KMS-11 (cell line): ENCODE measurements at regions not wholly inside any gene's neighbourhood (a gene's known extent, or its start where the extent isn't known, plus 50 kb on each side); places are given as distances from the start of the nearest gene placed in this dataset.

Experiments used
- H2AFZ ChIP-seq: fragments of 200-600 bp; sonication (generic); 2 replicates; pipeline ENCODE4 v1.6.1; 2016; ENCODE audit warnings: antibody characterized with exemption, mixed run types, low read depth
- H3K27ac ChIP-seq: fragments of 200-600 bp; sonication (generic); 2 replicates; pipeline ENCODE4 v1.6.1; 2016; ENCODE audit warnings: mild to moderate bottlenecking, mixed run types
- H3K27me3 ChIP-seq: fragments of 200-600 bp; sonication (generic); 2 replicates; pipeline ENCODE4 v1.6.1; 2017; ENCODE audit warnings: mild to moderate bottlenecking, low read depth, mixed run types, moderate library complexity; ENCODE audit not compliant: insufficient read depth
- H3K36me3 ChIP-seq: fragments of 200-600 bp; sonication (generic); 2 replicates; pipeline ENCODE4 v1.6.1; 2017; ENCODE audit warnings: mild to moderate bottlenecking, mixed run types; ENCODE audit not compliant: insufficient read depth
- H3K4me1 ChIP-seq: fragments of 200-600 bp; sonication (generic); 2 replicates; pipeline ENCODE4 v1.6.1; 2016; ENCODE audit warnings: mild to moderate bottlenecking, low read depth, mixed run types; ENCODE audit not compliant: poor library complexity, severe bottlenecking
- H3K4me2 ChIP-seq: fragments of 200-600 bp; sonication (generic); 2 replicates; pipeline ENCODE4 v1.7.0; 2016; ENCODE audit warnings: mild to moderate bottlenecking, mixed run types
- H3K4me3 ChIP-seq: fragments of 200-600 bp; sonication (generic); IDR thresholded peaks from 2 replicates; pipeline ENCODE4 v1.6.1; 2017; ENCODE audit warnings: low read depth, low read length, mixed read lengths; ENCODE audit not compliant: insufficient read depth
- H3K79me2 ChIP-seq: fragments of 200-600 bp; sonication (generic); 2 replicates; pipeline ENCODE4 v1.6.1; 2016; ENCODE audit warnings: low read depth, mixed run types; ENCODE audit not compliant: insufficient read depth
- H3K9ac ChIP-seq: fragments of 200-600 bp; sonication (generic); 2 replicates; pipeline ENCODE4 v1.6.1; 2016; ENCODE audit warnings: mild to moderate bottlenecking, mixed run types
- H4K20me1 ChIP-seq: fragments of 200-600 bp; sonication (generic); 2 replicates; pipeline ENCODE4 v1.6.1; 2016; ENCODE audit warnings: mild to moderate bottlenecking, mixed run types; ENCODE audit not compliant: insufficient read depth
- TF ChIP-seq, protein P1 (sequence below): fragments of 200-600 bp; sonication (generic); conservative IDR thresholded peaks from 2 replicates; pipeline ENCODE4 v1.6.1; 2017; ENCODE audit warnings: low read depth, mild to moderate bottlenecking, antibody characterized with exemption, low read length, moderate library complexity, mixed read lengths

GRCh38 chr9:90290716-90291485 lies 351.7 kb downstream of the DIRAS2 start:
- H3K79me2 ChIP-seq, result no peaks in the 10 kb centered on the region
- peaks cover 28% of the 10 kb centered on the region for H3K4me1 ChIP-seq
- H2AFZ ChIP-seq, result no peak overlapping the region
- no peak overlapping the region for H3K4me3 ChIP-seq
- H3K27ac ChIP-seq, result no peak overlapping the region
- H4K20me1 ChIP-seq, result no peaks in the 10 kb centered on the region
- no peaks in the 10 kb centered on the region for H3K27me3 ChIP-seq
- no peak overlapping the region for H3K9ac ChIP-seq
- TF ChIP-seq, protein P1, sequence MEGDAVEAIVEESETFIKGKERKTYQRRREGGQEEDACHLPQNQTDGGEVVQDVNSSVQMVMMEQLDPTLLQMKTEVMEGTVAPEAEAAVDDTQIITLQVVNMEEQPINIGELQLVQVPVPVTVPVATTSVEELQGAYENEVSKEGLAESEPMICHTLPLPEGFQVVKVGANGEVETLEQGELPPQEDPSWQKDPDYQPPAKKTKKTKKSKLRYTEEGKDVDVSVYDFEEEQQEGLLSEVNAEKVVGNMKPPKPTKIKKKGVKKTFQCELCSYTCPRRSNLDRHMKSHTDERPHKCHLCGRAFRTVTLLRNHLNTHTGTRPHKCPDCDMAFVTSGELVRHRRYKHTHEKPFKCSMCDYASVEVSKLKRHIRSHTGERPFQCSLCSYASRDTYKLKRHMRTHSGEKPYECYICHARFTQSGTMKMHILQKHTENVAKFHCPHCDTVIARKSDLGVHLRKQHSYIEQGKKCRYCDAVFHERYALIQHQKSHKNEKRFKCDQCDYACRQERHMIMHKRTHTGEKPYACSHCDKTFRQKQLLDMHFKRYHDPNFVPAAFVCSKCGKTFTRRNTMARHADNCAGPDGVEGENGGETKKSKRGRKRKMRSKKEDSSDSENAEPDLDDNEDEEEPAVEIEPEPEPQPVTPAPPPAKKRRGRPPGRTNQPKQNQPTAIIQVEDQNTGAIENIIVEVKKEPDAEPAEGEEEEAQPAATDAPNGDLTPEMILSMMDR, result no peak
- H3K4me2 ChIP-seq, result no peak overlapping the region
- H3K36me3 ChIP-seq, result no peaks in the 10 kb centered on the region

DNA sequence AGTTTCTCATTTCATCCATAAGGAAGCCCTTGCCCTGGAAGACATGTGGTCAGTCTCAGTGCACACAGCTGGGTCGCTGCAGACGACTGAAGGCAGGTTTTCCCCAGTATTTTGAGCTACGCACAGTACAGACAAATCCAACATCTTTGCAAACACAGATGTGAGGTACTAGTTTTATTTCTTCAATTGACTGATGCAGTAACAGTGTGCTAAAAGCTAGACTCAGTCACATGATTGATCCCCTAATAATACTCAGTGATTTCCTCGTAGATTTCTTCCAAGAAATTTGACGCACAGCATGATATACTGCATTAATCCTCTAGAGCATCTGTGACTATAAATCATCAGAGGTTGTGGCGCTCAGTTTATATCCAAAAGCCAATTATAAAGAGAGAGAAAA lies 346.1 kb downstream of the DIRAS2 start:
- no peak overlapping the region for H2AFZ ChIP-seq
- TF ChIP-seq, protein P1, result no peak

GRCh38 chr9:90299968-90300367 lies 342.7 kb downstream of the DIRAS2 start:
- Histone ChIP-seq H4K20me1 (no peaks in the 10 kb centered on the region), H3K27me3 (no peaks in the 10 kb centered on the region), H3K9ac (no peak overlapping the region), H3K4me2 (no peak overlapping the region), H3K36me3 (no peaks in the 10 kb centered on the region), H3K27ac (no peak overlapping the region), H3K4me1 (no peaks in the 10 kb centered on the region), H3K79me2 (no peaks in the 10 kb centered on the region), H2AFZ (no peak overlapping the region), H3K4me3 (no peak overlapping the region)
- TF ChIP-seq, protein P1, result no peak

More for the DNA sequence above, 346.1 kb downstream of the DIRAS2 start:
- no peaks in the 10 kb centered on the region for H4K20me1 ChIP-seq
- no peaks in the 10 kb centered on the region for H3K36me3 ChIP-seq
- H3K4me1 ChIP-seq, result no peaks in the 10 kb centered on the region
- no peak overlapping the region for H3K4me2 ChIP-seq
- H3K27me3 ChIP-seq, result no peaks in the 10 kb centered on the region
- no peak overlapping the region for H3K9ac ChIP-seq
- H3K79me2 ChIP-seq, result no peaks in the 10 kb centered on the region
- no peak overlapping the region for H3K4me3 ChIP-seq
- H3K27ac ChIP-seq, result no peak overlapping the region

GRCh38 chr9:90300611-90301276 lies 341.9 kb downstream of the DIRAS2 start:
- TF ChIP-seq, protein P1, result no peak
- H3K4me3 ChIP-seq, result no peak overlapping the region
- H3K4me1 ChIP-seq, result no peaks in the 10 kb centered on the region
- H3K9ac ChIP-seq, result no peak overlapping the region
- no peak overlapping the region for H3K27ac ChIP-seq
- H4K20me1 ChIP-seq, result no peaks in the 10 kb centered on the region
- no peak overlapping the region for H3K4me2 ChIP-seq
- H3K79me2 ChIP-seq, result no peaks in the 10 kb centered on the region
- no peak overlapping the region for H2AFZ ChIP-seq
- no peaks in the 10 kb centered on the region for H3K27me3 ChIP-seq
- no peaks in the 10 kb centered on the region for H3K36me3 ChIP-seq
